IMR-90 (cell line): ENCODE measurements at regions not wholly inside any gene's neighbourhood (a gene's known extent, or its start where the extent isn't known, plus 50 kb on each side); places are given as distances from the start of the nearest gene placed in this dataset.

ENCODE experiments used
- ATAC-seq: fragments of 200-7000 bp; cut with Tn5 transposase; 2 replicates; pipeline ENCODE4 v1.9.1; 2020; ENCODE audit warnings: low read depth, mild to moderate bottlenecking, moderate library complexity
- BruUV-seq: library from RNA; stranded (reverse); fragments of 400-500 nt; replicated peaks from 2 replicates; lab custom pipeline; 2021; lab: Mats Ljungman, UMichigan
- CTCF ChIA-PET: fragments of 300-600 bp; formaldehyde crosslinking; extraction: SDS; loops from one replicate; lab custom pipeline; 2021; ENCODE audit warnings: antibody characterized with exemption; lab: Yijun Ruan, JAX
- POLR2A ChIA-PET: fragments of 300-600 bp; sonication (Branson Sonifier 250); formaldehyde crosslinking; loops from one replicate; lab custom pipeline; 2022; ENCODE audit warnings: antibody characterized with exemption; ENCODE audit not compliant: unreplicated experiment; lab: Charles Lee
- DNase-seq: peaks from one replicate; pipeline ENCODE4 v3.0.0; 2013
- H2AFZ ChIP-seq: replicated peaks from 2 replicates; pipeline ENCODE3; 2013; ENCODE audit warnings: low read length, mild to moderate bottlenecking; ENCODE audit not compliant: poor library complexity
- H2AK5ac ChIP-seq: 2 replicates; pipeline ENCODE4 v1.6.1; 2013; ENCODE audit warnings: low read depth, low read length, inconsistent platforms
- H2AK9ac ChIP-seq: replicated peaks from 2 replicates; pipeline ENCODE3; 2013; ENCODE audit warnings: mild to moderate bottlenecking, low read depth, low read length, moderate library complexity; ENCODE audit not compliant: poor library complexity
- H2BK120ac ChIP-seq: 2 replicates; pipeline ENCODE4 v1.6.1; 2013; ENCODE audit warnings: low read depth, low read length, inconsistent platforms
- H2BK15ac ChIP-seq: 3 replicates; pipeline ENCODE4 v1.6.1; 2013; ENCODE audit warnings: low read depth, low read length, inconsistent platforms
- H2BK20ac ChIP-seq: 2 replicates; pipeline ENCODE4 v1.6.1; 2013; ENCODE audit warnings: low read depth, mild to moderate bottlenecking, inconsistent platforms, low read length, moderate library complexity
- H2BK5ac ChIP-seq: 2 replicates; pipeline ENCODE4 v1.6.1; 2013; ENCODE audit warnings: mild to moderate bottlenecking, low read depth, low read length, inconsistent platforms; ENCODE audit not compliant: poor library complexity, severe bottlenecking
- H3K14ac ChIP-seq: replicated peaks from 2 replicates; pipeline ENCODE4 v1.6.1; 2013; ENCODE audit warnings: low read depth, low read length, inconsistent platforms
- H3K18ac ChIP-seq: 2 replicates; pipeline ENCODE4 v1.6.1; 2013; ENCODE audit warnings: low read depth, low read length, control low read depth
- H3K23ac ChIP-seq: 2 replicates; pipeline ENCODE4 v1.6.1; 2013; ENCODE audit warnings: low read depth, low read length, inconsistent platforms
- H3K27ac ChIP-seq: 2 replicates; pipeline ENCODE4 v1.5.1; 2013; ENCODE audit warnings: mild to moderate bottlenecking, control low read depth, low read length; ENCODE audit not compliant: insufficient read depth
- H3K27me3 ChIP-seq: 2 replicates; pipeline ENCODE4 v1.6.1; 2013; ENCODE audit warnings: low read length; ENCODE audit not compliant: control insufficient read depth, insufficient read depth
- H3K36me3 ChIP-seq: 2 replicates; pipeline ENCODE4 v1.6.1; 2013; ENCODE audit warnings: low read length, mixed read lengths; ENCODE audit not compliant: control insufficient read depth, insufficient read depth
- H3K4ac ChIP-seq: 2 replicates; pipeline ENCODE4 v1.6.1; 2013; ENCODE audit warnings: low read depth, low read length, inconsistent platforms
- H3K4me1 ChIP-seq: 2 replicates; pipeline ENCODE4 v1.6.1; 2013; ENCODE audit warnings: low read length, mixed read lengths; ENCODE audit not compliant: control insufficient read depth, insufficient read depth
- H3K4me2 ChIP-seq: 2 replicates; pipeline ENCODE4 v1.6.1; 2013; ENCODE audit warnings: low read depth, mild to moderate bottlenecking, control low read depth, low read length, moderate library complexity
- H3K4me3 ChIP-seq: 2 replicates; pipeline ENCODE4 v1.5.1; 2013; ENCODE audit warnings: low read depth, mild to moderate bottlenecking, control low read depth, low read length, moderate library complexity; ENCODE audit not compliant: insufficient read depth
- H3K56ac ChIP-seq: 2 replicates; pipeline ENCODE4 v1.6.1; 2013; ENCODE audit warnings: low read length, inconsistent platforms; ENCODE audit not compliant: insufficient read depth; ENCODE audit errors: extremely low read depth
- H3K79me1 ChIP-seq, 2 experiments: 2 replicates each; pipeline ENCODE4 v1.6.1; 2013; ENCODE audit warnings: low read length in 2 of 2, inconsistent platforms in 1 of 2, low read depth in 1 of 2
- H3K9ac ChIP-seq: 2 replicates; pipeline ENCODE4 v1.6.1; 2013; ENCODE audit warnings: low read depth, low read length, control low read depth
- H3K9me1 ChIP-seq: 2 replicates; pipeline ENCODE4 v1.6.1; 2013; ENCODE audit warnings: low read length, inconsistent platforms; ENCODE audit not compliant: insufficient read depth
- H3K9me3 ChIP-seq: 2 replicates; pipeline ENCODE4 v1.6.1; 2013; ENCODE audit warnings: low read length; ENCODE audit not compliant: control insufficient read depth, insufficient read depth
- H4K20me1 ChIP-seq: 2 replicates; pipeline ENCODE4 v1.6.1; 2013; ENCODE audit warnings: low read length, inconsistent platforms; ENCODE audit not compliant: insufficient read depth
- H4K5ac ChIP-seq: 2 replicates; pipeline ENCODE4 v1.6.1; 2013; ENCODE audit warnings: mild to moderate bottlenecking, low read depth, low read length, control low read depth
- H4K8ac ChIP-seq, 2 experiments: 2 replicates each; pipeline ENCODE4 v1.6.1; 2013; ENCODE audit warnings: low read depth in 2 of 2, low read length in 2 of 2, control low read depth in 1 of 2, inconsistent platforms in 1 of 2
- H4K91ac ChIP-seq: 2 replicates; pipeline ENCODE4 v1.6.1; 2013; ENCODE audit warnings: low read depth, low read length, inconsistent platforms; ENCODE audit not compliant: insufficient read depth
- CHD1 ChIP-seq: IDR thresholded peaks from 2 replicates; pipeline ENCODE4 v1.6.1; 2012; ENCODE audit warnings: low read depth, low read length, improper control_type of control experiment
- MAFK ChIP-seq: IDR thresholded peaks from 2 replicates; pipeline ENCODE4 v1.6.1; 2012; ENCODE audit warnings: low read depth, low read length, improper control_type of control experiment
- SMC3 ChIP-seq: fragments of 150-350 bp; IDR thresholded peaks from 2 replicates; pipeline ENCODE4 v1.6.1; 2016; ENCODE audit warnings: low read depth, mild to moderate bottlenecking, antibody characterized with exemption, low read length, moderate library complexity
- WGBS, 2 experiments: methylation state at CpG; one replicate each; pipeline versions ENCODE4 v1.1.5 to v1.1.7; 2013; ENCODE audit warnings: missing lambda C conversion rate in 2 of 2; ENCODE audit not compliant: insufficient read length in 1 of 2; ENCODE audit errors: extremely low coverage in 2 of 2; 5-methylcytosine and 5-hydroxymethylcytosine counted together
- dilution Hi-C: fragments of 300-500 bp; cut with HindIII; formaldehyde crosslinking; loops from one replicate; pipeline ENCODE4 v1.14.3; 2018; ENCODE audit warnings: low sequenced_read_pairs; ENCODE audit not compliant: unreplicated experiment
- in situ Hi-C: fragments of 300-500 bp; cut with MboI; formaldehyde crosslinking; loops from 3 replicates; pipeline ENCODE4 v1.14.3; 2019; ENCODE audit warnings: low sequenced_read_pairs, inconsistent platforms, mixed read lengths
- intact Hi-C: fragments of 100-400 bp; cut with micrococcal nuclease; formaldehyde crosslinking; loops from 2 replicates; pipeline ENCODE4 v1.10.0; 2022

DNA sequence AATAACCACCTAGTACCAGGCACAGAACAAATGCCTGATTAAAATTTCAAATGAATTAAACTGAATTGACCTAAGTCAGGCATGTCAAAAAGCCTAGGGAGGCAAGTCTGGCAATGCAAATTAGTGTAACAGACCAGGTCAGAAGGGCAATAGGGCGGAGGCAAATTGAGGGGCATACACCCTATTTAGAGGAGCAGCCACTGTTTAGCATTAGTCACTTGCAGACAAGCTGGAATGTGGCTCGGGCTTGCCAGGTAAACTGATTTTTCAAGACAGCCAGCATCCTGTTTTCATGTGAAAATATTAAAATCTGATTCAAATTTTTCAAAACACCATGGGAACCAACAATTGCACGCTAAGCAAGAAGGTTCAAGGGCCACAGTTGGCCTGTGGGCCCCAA, 160.3 kb downstream of the EN1 start:
- BruUV-seq: no TSS peak
- Histone ChIP-seq H3K4me1 (no peaks in the 10 kb centered on the region), H3K23ac (no peak overlapping the region), H2BK15ac (no peak overlapping the region), H3K9ac (no peak overlapping the region), H4K8ac (no peak overlapping the region), H3K14ac (no peak overlapping the region), H2AK9ac (no peak overlapping the region), H3K4ac (no peak overlapping the region), H2BK5ac (no peak overlapping the region), H4K5ac (no peak overlapping the region), H3K27ac (no peak overlapping the region), H3K27me3 (peaks cover 2% of the 10 kb centered on the region), H2BK20ac (no peak overlapping the region), H4K91ac (no peak overlapping the region), H4K20me1 (no peaks in the 10 kb centered on the region), H3K4me3 (no peak overlapping the region), H3K79me1 (no peaks in the 10 kb centered on the region), H3K9me1 (no peaks in the 10 kb centered on the region), H3K9me3 (no peaks in the 10 kb centered on the region), H2AFZ (no peak overlapping the region), H3K18ac (no peak overlapping the region), H3K36me3 (no peaks in the 10 kb centered on the region), H3K4me2 (no peak overlapping the region), H2AK5ac (no peak overlapping the region), H3K56ac (no peak overlapping the region), H2BK120ac (no peak overlapping the region)
- ChIA-PET CTCF (no interaction called here), POLR2A (no interaction called here)
- DNase-seq (no peak), ATAC-seq (no peak)
- in situ Hi-C loops (no loop called here), intact Hi-C loops (no loop called here), dilution Hi-C loops (no loop called here)
- WGBS, 2 experiments: no CpG with 5 or more reads among the region's 3 CpGs
- TF ChIP-seq MAFK (no peak), CHD1 (no peak), SMC3 (no peak)
